H9 (cell line): ENCODE measurements at regions not wholly inside any gene's neighbourhood (a gene's known extent, or its start where the extent isn't known, plus 50 kb on each side); places are given as distances from the start of the nearest gene placed in this dataset.

Experiments used
- DNase-seq: peaks from one replicate; pipeline ENCODE4 v3.0.0-alpha.2; 2017
- H2AFZ ChIP-seq: one replicate; pipeline ENCODE4 v1.6.1; 2013; ENCODE audit warnings: mild to moderate bottlenecking, low read length, control low read depth, moderate library complexity
- H2AK5ac ChIP-seq: 2 replicates; pipeline ENCODE4 v1.6.1; 2013; ENCODE audit warnings: low read length, control low read depth, mixed read lengths; ENCODE audit not compliant: insufficient read length
- H2BK120ac ChIP-seq: one replicate; pipeline ENCODE4 v1.6.1; 2013; ENCODE audit warnings: low read depth, mild to moderate bottlenecking, low read length, control low read depth, inconsistent platforms; ENCODE audit not compliant: poor library complexity, severe bottlenecking
- H2BK12ac ChIP-seq: 2 replicates; pipeline ENCODE4 v1.6.1; 2013; ENCODE audit warnings: low read length, control low read depth, mixed read lengths, low read depth; ENCODE audit not compliant: insufficient read length
- H2BK15ac ChIP-seq: 2 replicates; pipeline ENCODE4 v1.6.1; 2013; ENCODE audit warnings: low read depth, low read length, control low read depth
- H2BK20ac ChIP-seq: one replicate; pipeline ENCODE4 v1.6.1; 2013; ENCODE audit warnings: low read depth, mild to moderate bottlenecking, low read length, control low read depth, inconsistent platforms; ENCODE audit not compliant: poor library complexity, severe bottlenecking
- H2BK5ac ChIP-seq: 2 replicates; pipeline ENCODE4 v1.6.1; 2013; ENCODE audit warnings: low read length, control low read depth, mixed read lengths; ENCODE audit not compliant: insufficient read length
- H3K14ac ChIP-seq: 2 replicates; pipeline ENCODE4 v1.6.1; 2013; ENCODE audit warnings: low read length, control low read depth; ENCODE audit not compliant: insufficient read depth
- H3K18ac ChIP-seq: 2 replicates; pipeline ENCODE4 v1.6.1; 2013; ENCODE audit warnings: low read depth, mild to moderate bottlenecking, mixed read lengths, low read length, control low read depth; ENCODE audit not compliant: insufficient read length
- H3K23ac ChIP-seq: 2 replicates; pipeline ENCODE4 v1.6.1; 2013; ENCODE audit warnings: low read length, control low read depth, mixed read lengths, low read depth; ENCODE audit not compliant: insufficient read length
- H3K23me2 ChIP-seq: 2 replicates; pipeline ENCODE4 v1.6.1; 2013; ENCODE audit warnings: low read depth, mild to moderate bottlenecking, mixed read lengths, low read length, control low read depth; ENCODE audit not compliant: insufficient read length, poor library complexity, severe bottlenecking
- H3K27ac ChIP-seq: 2 replicates; pipeline ENCODE4 v1.5.1; 2013; ENCODE audit warnings: low read length, control low read depth, mixed read lengths, low read depth; ENCODE audit not compliant: insufficient read length
- H3K27me3 ChIP-seq: 2 replicates; pipeline ENCODE4 v1.6.1; 2013; ENCODE audit warnings: low read length, control low read depth, inconsistent platforms; ENCODE audit not compliant: insufficient read depth
- H3K4ac ChIP-seq: 2 replicates; pipeline ENCODE4 v1.6.1; 2013; ENCODE audit warnings: low read depth, mild to moderate bottlenecking, control low read depth, inconsistent platforms, low read length, moderate library complexity
- H3K4me1 ChIP-seq: 2 replicates; pipeline ENCODE4 v1.6.1; 2013; ENCODE audit warnings: low read length, control low read depth, inconsistent platforms; ENCODE audit not compliant: insufficient read depth
- H3K4me2 ChIP-seq: 2 replicates; pipeline ENCODE4 v1.6.1; 2013; ENCODE audit warnings: low read length, control low read depth, mixed read lengths; ENCODE audit not compliant: insufficient read length, insufficient read depth
- H3K56ac ChIP-seq: 2 replicates; pipeline ENCODE4 v1.6.1; 2013; ENCODE audit warnings: low read depth, mild to moderate bottlenecking, mixed read lengths, low read length, control low read depth; ENCODE audit not compliant: insufficient read length
- H3K79me1 ChIP-seq: 2 replicates; pipeline ENCODE4 v1.6.1; 2013; ENCODE audit warnings: low read depth, mild to moderate bottlenecking, moderate library complexity, low read length, control low read depth, inconsistent platforms; ENCODE audit not compliant: insufficient read depth, poor library complexity, severe bottlenecking
- H3K79me2 ChIP-seq: 2 replicates; pipeline ENCODE4 v1.6.1; 2013; ENCODE audit warnings: low read length, control low read depth, inconsistent platforms; ENCODE audit not compliant: insufficient read depth
- H3K9ac ChIP-seq: 2 replicates; pipeline ENCODE4 v1.6.1; 2013; ENCODE audit warnings: low read length, control low read depth, mixed read lengths; ENCODE audit not compliant: insufficient read length; ENCODE audit errors: extremely low read depth
- H3K9me3 ChIP-seq: one replicate; pipeline ENCODE4 v1.6.1; 2013; ENCODE audit warnings: low read depth, low read length, inconsistent platforms; ENCODE audit not compliant: control insufficient read depth
- H3T11ph ChIP-seq: one replicate; pipeline ENCODE4 v1.6.1; 2013; ENCODE audit warnings: mild to moderate bottlenecking, low read length, control low read depth, inconsistent platforms
- H4K20me1 ChIP-seq: one replicate; pipeline ENCODE4 v1.6.1; 2013; ENCODE audit not compliant: control insufficient read depth, insufficient read length, insufficient read depth
- H4K5ac ChIP-seq: 2 replicates; pipeline ENCODE4 v1.6.1; 2013; ENCODE audit warnings: low read depth, mild to moderate bottlenecking, mixed read lengths, low read length, control low read depth; ENCODE audit not compliant: insufficient read length
- H4K8ac ChIP-seq: replicated peaks from 2 replicates; pipeline ENCODE4 v1.6.1; 2013; ENCODE audit warnings: low read length, control low read depth, mixed read lengths, low read depth; ENCODE audit not compliant: insufficient read length
- H4K91ac ChIP-seq: 2 replicates; pipeline ENCODE4 v1.6.1; 2013; ENCODE audit warnings: low read depth, mild to moderate bottlenecking, moderate library complexity, mixed read lengths, low read length, control low read depth; ENCODE audit not compliant: insufficient read length
- H3K27ac Mint-ChIP-seq, 3 experiments: 2 replicates in 2 of 3; 3 replicates in 1 of 3; pipeline ENCODE4 v1.8.0; 2020 to 2021; ENCODE audit warnings: mixed read lengths in 3 of 3, mild to moderate bottlenecking in 1 of 3, moderate library complexity in 1 of 3
- H3K27me3 Mint-ChIP-seq: 2 replicates; pipeline ENCODE4 v1.8.0; 2021; ENCODE audit warnings: low read depth, mild to moderate bottlenecking, moderate library complexity, mixed read lengths
- H3K36me3 Mint-ChIP-seq, 3 experiments: 2 replicates in 2 of 3; 3 replicates in 1 of 3; pipeline ENCODE4 v1.8.0; 2020 to 2021; ENCODE audit warnings: low read depth in 3 of 3, mixed read lengths in 3 of 3; ENCODE audit not compliant: insufficient read depth in 1 of 3
- H3K4me1 Mint-ChIP-seq, 2 experiments: 2 replicates each; pipeline ENCODE4 v1.8.0; 2020; ENCODE audit warnings: mixed read lengths in 2 of 2
- H3K4me3 Mint-ChIP-seq, 2 experiments: 2 replicates in 1 of 2; 3 replicates in 1 of 2; pipeline ENCODE4 v1.8.0; 2020 to 2021; ENCODE audit warnings: mild to moderate bottlenecking in 2 of 2, mixed read lengths in 2 of 2, moderate library complexity in 1 of 2
- H3K9me3 Mint-ChIP-seq, 2 experiments: 2 replicates in 1 of 2; 3 replicates in 1 of 2; pipeline ENCODE4 v1.8.0; 2020; ENCODE audit warnings: mild to moderate bottlenecking in 2 of 2, mixed read lengths in 2 of 2, moderate library complexity in 1 of 2
- TF ChIP-seq, protein P1 (sequence below): fragments of 200-600 bp; sonication (generic); conservative IDR thresholded peaks from 3 replicates; pipeline ENCODE4 v1.8.0; 2021; ENCODE audit warnings: antibody characterized with exemption, mild to moderate bottlenecking

DNA sequence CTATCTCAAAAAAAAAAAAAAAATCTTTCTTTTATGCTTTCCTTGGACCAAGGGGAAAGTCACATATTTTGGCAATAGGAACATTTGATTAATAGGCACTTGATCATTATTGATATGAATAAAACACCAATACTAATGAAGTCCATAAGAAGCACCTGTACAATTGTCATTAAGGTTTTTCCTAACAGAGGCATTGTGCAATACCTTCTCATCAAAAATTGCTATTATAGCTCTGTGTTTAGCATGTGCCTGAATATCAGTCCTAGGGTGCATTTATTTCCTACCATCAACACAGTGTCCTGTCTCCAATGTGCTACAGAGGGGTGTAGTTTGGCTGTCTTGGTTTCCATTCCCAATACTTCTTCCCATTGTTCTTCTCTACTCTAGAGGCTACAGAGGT lies 483.8 kb upstream of the SPRED2 start:
- H3K9me3 ChIP-seq: no peaks in the 10 kb centered on the region
- H3K14ac ChIP-seq: no peak overlapping the region
- TF ChIP-seq, protein P1, sequence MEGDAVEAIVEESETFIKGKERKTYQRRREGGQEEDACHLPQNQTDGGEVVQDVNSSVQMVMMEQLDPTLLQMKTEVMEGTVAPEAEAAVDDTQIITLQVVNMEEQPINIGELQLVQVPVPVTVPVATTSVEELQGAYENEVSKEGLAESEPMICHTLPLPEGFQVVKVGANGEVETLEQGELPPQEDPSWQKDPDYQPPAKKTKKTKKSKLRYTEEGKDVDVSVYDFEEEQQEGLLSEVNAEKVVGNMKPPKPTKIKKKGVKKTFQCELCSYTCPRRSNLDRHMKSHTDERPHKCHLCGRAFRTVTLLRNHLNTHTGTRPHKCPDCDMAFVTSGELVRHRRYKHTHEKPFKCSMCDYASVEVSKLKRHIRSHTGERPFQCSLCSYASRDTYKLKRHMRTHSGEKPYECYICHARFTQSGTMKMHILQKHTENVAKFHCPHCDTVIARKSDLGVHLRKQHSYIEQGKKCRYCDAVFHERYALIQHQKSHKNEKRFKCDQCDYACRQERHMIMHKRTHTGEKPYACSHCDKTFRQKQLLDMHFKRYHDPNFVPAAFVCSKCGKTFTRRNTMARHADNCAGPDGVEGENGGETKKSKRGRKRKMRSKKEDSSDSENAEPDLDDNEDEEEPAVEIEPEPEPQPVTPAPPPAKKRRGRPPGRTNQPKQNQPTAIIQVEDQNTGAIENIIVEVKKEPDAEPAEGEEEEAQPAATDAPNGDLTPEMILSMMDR: no peak
- H2AK5ac ChIP-seq: no peak overlapping the region
- H3K79me1 ChIP-seq: no peaks in the 10 kb centered on the region
- Mint-ChIP-seq H3K27ac (no peak overlapping the region), H3K9me3 (no peaks in the 10 kb centered on the region), H3K4me3 (no peak overlapping the region), H3K36me3 (no peaks in the 10 kb centered on the region), H3K4me1 (peaks cover 9 to 12% of the 10 kb centered on the region in 2 experiments; a peak in 3 of 4 replicates), H3K27me3 (no peaks in the 10 kb centered on the region; the same call in 1 of the 2 replicates)
- no peak overlapping the region for H4K91ac ChIP-seq
- H3T11ph ChIP-seq: no peak overlapping the region
- no peak overlapping the region for H3K9ac ChIP-seq
- H2BK20ac ChIP-seq: no peak overlapping the region
- no peaks in the 10 kb centered on the region for H4K20me1 ChIP-seq
- H3K79me2 ChIP-seq: no peaks in the 10 kb centered on the region
- H4K5ac ChIP-seq: no peak overlapping the region
- H3K27ac ChIP-seq: no peak overlapping the region
- no peak overlapping the region for H2AFZ ChIP-seq
- no peaks in the 10 kb centered on the region for H3K27me3 ChIP-seq
- H3K4me1 ChIP-seq: no peaks in the 10 kb centered on the region
- H4K8ac ChIP-seq: no peak overlapping the region
- H3K18ac ChIP-seq: no peak overlapping the region
- no peak overlapping the region for H2BK120ac ChIP-seq
- no peaks in the 10 kb centered on the region for H3K23me2 ChIP-seq
- no peak overlapping the region for H3K56ac ChIP-seq
- no peak overlapping the region for H2BK12ac ChIP-seq
- H2BK5ac ChIP-seq: no peak overlapping the region
- H3K23ac ChIP-seq: no peak overlapping the region
- H2BK15ac ChIP-seq: no peak overlapping the region
- H3K4ac ChIP-seq: no peak overlapping the region
- no peak for DNase-seq
- H3K4me2 ChIP-seq: no peak overlapping the region
